ENCODE measurements at regions not wholly inside any gene's neighbourhood (a gene's known extent, or its start where the extent isn't known, plus 50 kb on each side); places are given as distances from the start of the nearest gene placed in this dataset.

DNA sequence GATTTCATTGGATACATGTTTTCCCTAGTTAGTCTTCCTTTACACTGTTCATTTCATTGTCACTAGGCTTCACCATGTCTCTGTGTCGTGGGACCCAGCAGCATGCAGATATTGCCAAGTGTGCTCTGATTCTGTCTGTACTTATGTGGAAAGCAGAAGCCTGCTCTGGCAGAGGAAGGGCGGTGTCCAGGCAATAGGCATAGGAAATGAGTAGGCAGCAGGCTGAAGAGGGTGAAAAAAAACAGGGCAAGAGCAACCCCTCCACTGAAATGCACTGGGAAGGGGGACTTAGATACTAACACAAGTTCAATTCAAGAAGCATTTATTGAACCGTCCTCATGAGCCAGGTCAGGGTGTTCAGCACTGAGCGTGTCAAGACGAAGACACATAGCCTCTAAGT lies 85.2 kb upstream of the VAV3 start:
- no peaks in the 10 kb centered on the region for H3K9me2 ChIP-seq (replicated peaks; ENCODE audit: insufficient read depth, low read length)
- H3K36me3 ChIP-seq (ENCODE audit: low read length): no peaks in the 10 kb centered on the region
- no peak overlapping the region for H3K4me3 ChIP-seq (ENCODE audit: insufficient read depth, low read length, poor library complexity, severe bottlenecking)
- no peak overlapping the region for H3K27ac ChIP-seq (ENCODE audit: low read depth, low read length)
- no peaks in the 10 kb centered on the region for H3K27me3 ChIP-seq (ENCODE audit: low read length)
- no peak for TF ChIP-seq EZH2phosphoT487 (conservative IDR thresholded peaks at IDR 0.05; ENCODE audit: low read length)
- TF ChIP-seq, protein P1, sequence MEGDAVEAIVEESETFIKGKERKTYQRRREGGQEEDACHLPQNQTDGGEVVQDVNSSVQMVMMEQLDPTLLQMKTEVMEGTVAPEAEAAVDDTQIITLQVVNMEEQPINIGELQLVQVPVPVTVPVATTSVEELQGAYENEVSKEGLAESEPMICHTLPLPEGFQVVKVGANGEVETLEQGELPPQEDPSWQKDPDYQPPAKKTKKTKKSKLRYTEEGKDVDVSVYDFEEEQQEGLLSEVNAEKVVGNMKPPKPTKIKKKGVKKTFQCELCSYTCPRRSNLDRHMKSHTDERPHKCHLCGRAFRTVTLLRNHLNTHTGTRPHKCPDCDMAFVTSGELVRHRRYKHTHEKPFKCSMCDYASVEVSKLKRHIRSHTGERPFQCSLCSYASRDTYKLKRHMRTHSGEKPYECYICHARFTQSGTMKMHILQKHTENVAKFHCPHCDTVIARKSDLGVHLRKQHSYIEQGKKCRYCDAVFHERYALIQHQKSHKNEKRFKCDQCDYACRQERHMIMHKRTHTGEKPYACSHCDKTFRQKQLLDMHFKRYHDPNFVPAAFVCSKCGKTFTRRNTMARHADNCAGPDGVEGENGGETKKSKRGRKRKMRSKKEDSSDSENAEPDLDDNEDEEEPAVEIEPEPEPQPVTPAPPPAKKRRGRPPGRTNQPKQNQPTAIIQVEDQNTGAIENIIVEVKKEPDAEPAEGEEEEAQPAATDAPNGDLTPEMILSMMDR (IDR thresholded peaks at IDR 0.05; ENCODE audit: insufficient read depth, low read length, poor library complexity, severe bottlenecking): no peak
- no peaks in the 10 kb centered on the region for H4K20me1 ChIP-seq (ENCODE audit: low read depth, low read length)
- H3K9ac ChIP-seq (ENCODE audit: low read length): no peak overlapping the region
- H2AFZ ChIP-seq (ENCODE audit: low read depth, low read length, severe bottlenecking): no peak overlapping the region
- no peak overlapping the region for H3K4me2 ChIP-seq (ENCODE audit: low read depth, low read length, poor library complexity, severe bottlenecking)
- no peaks in the 10 kb centered on the region for H3K79me2 ChIP-seq (ENCODE audit: insufficient read depth, low read length)
- no peaks in the 10 kb centered on the region for H3F3A ChIP-seq (ENCODE audit: insufficient read depth)
- no peaks in the 10 kb centered on the region for H3K9me3 ChIP-seq (ENCODE audit: insufficient read depth, low read length)

DNA sequence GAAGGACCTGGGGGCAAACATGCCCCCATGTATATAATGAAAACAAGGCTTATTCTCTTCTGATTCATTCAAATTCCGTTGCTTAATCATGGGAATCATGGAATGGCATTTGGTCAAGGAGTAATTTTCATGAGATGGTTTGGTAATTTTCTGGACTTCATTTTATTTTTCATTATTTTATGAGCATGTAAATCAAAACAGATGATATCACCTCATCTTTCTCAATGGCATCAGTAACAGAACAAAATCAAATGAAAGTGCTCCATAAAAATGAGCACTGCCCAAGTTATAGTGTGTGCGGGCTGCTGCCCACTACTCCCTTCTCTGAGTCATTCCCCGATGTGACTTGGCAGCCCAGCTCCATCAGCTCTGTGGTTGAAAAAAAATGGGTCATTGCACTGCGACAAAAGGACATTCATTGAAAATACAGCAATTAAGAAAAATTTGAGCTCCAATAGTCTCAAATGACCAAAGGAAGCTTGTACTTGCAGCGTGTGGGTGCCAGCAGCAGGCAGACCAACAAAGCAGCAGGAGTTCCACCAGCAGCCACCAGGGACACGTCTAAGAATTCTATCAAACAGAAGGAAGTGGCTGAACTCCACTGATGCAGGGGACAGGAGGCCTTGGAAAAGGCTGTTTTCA lies 84.3 kb upstream of the VAV3 start:
- H3K4me3 ChIP-seq (ENCODE audit: insufficient read depth, low read length, poor library complexity, severe bottlenecking): no peak overlapping the region
- no peak overlapping the region for H3K4me2 ChIP-seq (ENCODE audit: low read depth, low read length, poor library complexity, severe bottlenecking)

DNA sequence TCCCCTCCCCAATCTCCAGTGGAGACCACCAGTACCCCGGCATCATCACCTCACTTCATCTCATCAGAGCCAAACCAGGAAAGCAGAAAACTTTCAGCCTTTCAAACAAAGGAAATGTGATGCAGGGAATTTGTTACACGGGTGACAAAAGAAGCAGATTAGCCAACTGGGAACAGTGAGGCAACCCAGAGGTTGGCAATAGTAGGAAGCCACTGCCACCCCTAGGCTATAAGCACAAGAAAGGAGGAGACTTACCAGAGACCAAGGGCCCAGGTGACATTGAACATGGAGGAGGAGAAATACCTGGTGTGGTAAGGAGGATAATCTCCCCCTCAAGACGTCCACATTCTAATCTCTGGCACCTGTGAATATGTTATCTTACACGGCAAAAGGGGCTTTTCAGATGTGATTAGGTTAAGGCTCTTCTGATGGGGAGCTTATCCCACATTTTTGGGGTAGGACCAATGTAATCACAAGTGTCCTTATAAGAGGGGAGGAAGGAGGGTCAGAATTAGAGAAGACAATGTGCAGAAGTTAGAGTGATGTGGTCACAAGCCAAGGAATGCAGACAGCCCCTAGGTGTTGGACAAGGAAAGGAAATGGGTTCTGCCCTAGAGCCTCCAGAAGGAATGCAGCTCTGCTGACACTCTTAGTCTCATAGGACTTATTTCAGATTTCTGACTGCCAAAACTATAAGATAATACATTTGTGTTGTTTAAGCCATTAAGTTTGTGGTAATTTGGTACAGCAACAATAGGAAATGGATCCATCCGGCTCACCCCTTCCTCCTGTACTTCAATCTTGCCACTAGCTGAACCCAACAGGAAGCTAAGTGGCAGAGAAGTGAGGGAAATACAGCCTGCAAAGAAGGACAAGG lies 83.6 kb upstream of the VAV3 start:
- Histone ChIP-seq H2AFZ (ENCODE audit: low read depth, low read length, severe bottlenecking) (no peak overlapping the region), H3K36me3 (ENCODE audit: low read length) (no peaks in the 10 kb centered on the region), H3K9ac (ENCODE audit: low read length) (no peak overlapping the region), H3K9me3 (ENCODE audit: insufficient read depth, low read length) (no peaks in the 10 kb centered on the region), H3K27ac (ENCODE audit: low read depth, low read length) (no peak overlapping the region), H3F3A (ENCODE audit: insufficient read depth) (no peaks in the 10 kb centered on the region), H3K4me2 (ENCODE audit: low read depth, low read length, poor library complexity, severe bottlenecking) (no peak overlapping the region), H3K4me3 (ENCODE audit: insufficient read depth, low read length, poor library complexity, severe bottlenecking) (no peak overlapping the region), H3K27me3 (ENCODE audit: low read length) (no peaks in the 10 kb centered on the region), H3K9me2 (replicated peaks; ENCODE audit: insufficient read depth, low read length) (no peaks in the 10 kb centered on the region), H3K79me2 (ENCODE audit: insufficient read depth, low read length) (no peaks in the 10 kb centered on the region), H4K20me1 (ENCODE audit: low read depth, low read length) (no peaks in the 10 kb centered on the region)
- TF ChIP-seq, protein P1 (IDR thresholded peaks at IDR 0.05; ENCODE audit: insufficient read depth, low read length, poor library complexity, severe bottlenecking): no peak
- no peak for TF ChIP-seq EZH2phosphoT487 (conservative IDR thresholded peaks at IDR 0.05; ENCODE audit: low read length)

More for the DNA sequence above, 84.3 kb upstream of the VAV3 start:
- no peaks in the 10 kb centered on the region for H4K20me1 ChIP-seq (ENCODE audit: low read depth, low read length)
- H3K9me2 ChIP-seq (replicated peaks; ENCODE audit: insufficient read depth, low read length): no peaks in the 10 kb centered on the region
- no peaks in the 10 kb centered on the region for H3F3A ChIP-seq (ENCODE audit: insufficient read depth)
- no peaks in the 10 kb centered on the region for H3K79me2 ChIP-seq (ENCODE audit: insufficient read depth, low read length)
- H2AFZ ChIP-seq (ENCODE audit: low read depth, low read length, severe bottlenecking): no peak overlapping the region
- no peak overlapping the region for H3K9ac ChIP-seq (ENCODE audit: low read length)
- no peak for TF ChIP-seq EZH2phosphoT487 (conservative IDR thresholded peaks at IDR 0.05; ENCODE audit: low read length)
- TF ChIP-seq, protein P1 (IDR thresholded peaks at IDR 0.05; ENCODE audit: insufficient read depth, low read length, poor library complexity, severe bottlenecking): no peak
- H3K9me3 ChIP-seq (ENCODE audit: insufficient read depth, low read length): no peaks in the 10 kb centered on the region
- no peaks in the 10 kb centered on the region for H3K27me3 ChIP-seq (ENCODE audit: low read length)
- no peak overlapping the region for H3K27ac ChIP-seq (ENCODE audit: low read depth, low read length)
- H3K36me3 ChIP-seq (ENCODE audit: low read length): no peaks in the 10 kb centered on the region
